ENCODE measurements at regions not wholly inside any gene's neighbourhood (a gene's known extent, or its start where the extent isn't known, plus 50 kb on each side); places are given as distances from the start of the nearest gene placed in this dataset.

GRCh38 chr6:53721766-53722165 is 56.2 kb upstream of the KLHL31 start:
- no peak for TF ChIP-seq CTCF (IDR thresholded peaks at IDR 0.05; ENCODE audit: unreplicated experiment)
- CTCF ChIA-PET: interaction anchor here (1.1 to 1.3 kb wide), 2 partner anchors 13 to 209 kb away, joined by 3 to 4 read pairs; no protein-coding TSS in a partner anchor
- no TSS peak for BruUV-seq (replicated peaks)
- no peak for DNase-seq
- Mint-ChIP-seq H3K27ac (ENCODE audit: unreplicated experiment) (no peak overlapping the region), H3K27me3 (ENCODE audit: unreplicated experiment) (no peaks in the 10 kb centered on the region), H3K4me1 (ENCODE audit: low read depth, unreplicated experiment) (peaks cover 65% of the 10 kb centered on the region), H3K36me3 (ENCODE audit: insufficient read depth, unreplicated experiment) (peaks cover 7% of the 10 kb centered on the region), H3K4me3 (ENCODE audit: low read depth, unreplicated experiment) (no peak overlapping the region), H3K9me3 (ENCODE audit: low read depth, unreplicated experiment) (peaks cover under 1% of the 10 kb centered on the region)
- intact Hi-C loops (cut with micrococcal nuclease; ENCODE audit: unreplicated experiment): loop anchor here (10.0 kb wide), 1 partner anchor 547 kb away; no protein-coding TSS in a partner anchor

GRCh38 chr6:53718597-53719460 is 53.3 kb upstream of the KLHL31 start:
- peak; percentile 51 for DNase-seq
- CTCF ChIA-PET: interaction anchor here (0.6 to 2.4 kb wide), 20 partner anchors 10 to 237 kb away, joined by 3 to 24 read pairs (median 4); partner anchors contain the start of genes GCLC and LRRC1
- no peaks in the 10 kb centered on the region for H3K27me3 Mint-ChIP-seq (ENCODE audit: unreplicated experiment)
- intact Hi-C loops (cut with micrococcal nuclease; ENCODE audit: unreplicated experiment): loop anchor here (2.0 to 5.0 kb wide), 4 partner anchors 62 to 238 kb away; partner anchors contain the start of gene GCLC
- peaks cover 4% of the 10 kb centered on the region for H3K36me3 Mint-ChIP-seq (ENCODE audit: insufficient read depth, unreplicated experiment)
- H3K9me3 Mint-ChIP-seq (ENCODE audit: low read depth, unreplicated experiment): peaks cover 4% of the 10 kb centered on the region
- peak; percentile 55 for TF ChIP-seq CTCF (IDR thresholded peaks at IDR 0.05; ENCODE audit: unreplicated experiment)
- peak overlapping the region; percentile 70 for H3K27ac Mint-ChIP-seq (ENCODE audit: unreplicated experiment)
- no TSS peak for BruUV-seq (replicated peaks)
- no peak overlapping the region for H3K4me3 Mint-ChIP-seq (ENCODE audit: low read depth, unreplicated experiment)
- peaks cover 64% of the 10 kb centered on the region for H3K4me1 Mint-ChIP-seq (ENCODE audit: low read depth, unreplicated experiment)

- H3K27ac Mint-ChIP-seq (ENCODE audit: unreplicated experiment): no peak overlapping the region
- H3K9me3 Mint-ChIP-seq (ENCODE audit: low read depth, unreplicated experiment): peaks cover 4% of the 10 kb centered on the region
- peaks cover 4% of the 10 kb centered on the region for H3K36me3 Mint-ChIP-seq (ENCODE audit: insufficient read depth, unreplicated experiment)
- intact Hi-C loops (cut with micrococcal nuclease; ENCODE audit: unreplicated experiment): loop anchor here (5.0 kb wide), 3 partner anchors 60 to 240 kb away; partner anchors contain the start of gene GCLC
- peak; percentile 25 for DNase-seq
- no peak for TF ChIP-seq CTCF (IDR thresholded peaks at IDR 0.05; ENCODE audit: unreplicated experiment)
- H3K27me3 Mint-ChIP-seq (ENCODE audit: unreplicated experiment): no peaks in the 10 kb centered on the region
- H3K4me3 Mint-ChIP-seq (ENCODE audit: low read depth, unreplicated experiment): no peak overlapping the region
- no TSS peak for BruUV-seq (replicated peaks)
- CTCF ChIA-PET: interaction anchor here (0.6 to 2.1 kb wide), 6 partner anchors 8 to 726 kb away, joined by 3 to 8 read pairs (median 5); no protein-coding TSS in a partner anchor
- peaks cover 60% of the 10 kb centered on the region for H3K4me1 Mint-ChIP-seq (ENCODE audit: low read depth, unreplicated experiment)
Observed at GRCh38 chr6:53717566-53717965, 52.0 kb upstream of the KLHL31 start.

- Mint-ChIP-seq H3K36me3 (ENCODE audit: insufficient read depth, unreplicated experiment) (peaks cover 4% of the 10 kb centered on the region), H3K9me3 (ENCODE audit: low read depth, unreplicated experiment) (peaks cover 4% of the 10 kb centered on the region), H3K4me1 (ENCODE audit: low read depth, unreplicated experiment) (peaks cover 59% of the 10 kb centered on the region), H3K27me3 (ENCODE audit: unreplicated experiment) (no peaks in the 10 kb centered on the region), H3K4me3 (ENCODE audit: low read depth, unreplicated experiment) (no peak overlapping the region), H3K27ac (ENCODE audit: unreplicated experiment) (no peak overlapping the region)
- CTCF ChIA-PET: interaction anchor here (1.0 to 1.6 kb wide), 3 partner anchors 10 to 222 kb away, joined by 4 to 5 read pairs (median 5); no protein-coding TSS in a partner anchor
- no peak for TF ChIP-seq CTCF (IDR thresholded peaks at IDR 0.05; ENCODE audit: unreplicated experiment)
- intact Hi-C loops (cut with micrococcal nuclease; ENCODE audit: unreplicated experiment): loop anchor here (5.0 kb wide), 3 partner anchors 58 to 242 kb away; partner anchors contain the start of gene GCLC
- no peak for DNase-seq
- no TSS peak for BruUV-seq (replicated peaks)
Observed at GRCh38 chr6:53715434-53715833, 49.9 kb upstream of the KLHL31 start.
